Loucy (cell line): ENCODE measurements at regions not wholly inside any gene's neighbourhood (a gene's known extent, or its start where the extent isn't known, plus 50 kb on each side); places are given as distances from the start of the nearest gene placed in this dataset.

Experiments used
- CTCF ChIP-seq: fragments of 200-600 bp; sonication (generic); conservative IDR thresholded peaks from 2 replicates; pipeline ENCODE4 v1.5.1; 2014; ENCODE audit warnings: mild to moderate bottlenecking, antibody characterized with exemption, low read length
- EZH2phosphoT487 ChIP-seq: fragments of 200-600 bp; IDR thresholded peaks from 2 replicates; pipeline ENCODE4 v1.6.1; 2018; ENCODE audit warnings: antibody characterized with exemption, mild to moderate bottlenecking, moderate library complexity, borderline replicate concordance

DNA sequence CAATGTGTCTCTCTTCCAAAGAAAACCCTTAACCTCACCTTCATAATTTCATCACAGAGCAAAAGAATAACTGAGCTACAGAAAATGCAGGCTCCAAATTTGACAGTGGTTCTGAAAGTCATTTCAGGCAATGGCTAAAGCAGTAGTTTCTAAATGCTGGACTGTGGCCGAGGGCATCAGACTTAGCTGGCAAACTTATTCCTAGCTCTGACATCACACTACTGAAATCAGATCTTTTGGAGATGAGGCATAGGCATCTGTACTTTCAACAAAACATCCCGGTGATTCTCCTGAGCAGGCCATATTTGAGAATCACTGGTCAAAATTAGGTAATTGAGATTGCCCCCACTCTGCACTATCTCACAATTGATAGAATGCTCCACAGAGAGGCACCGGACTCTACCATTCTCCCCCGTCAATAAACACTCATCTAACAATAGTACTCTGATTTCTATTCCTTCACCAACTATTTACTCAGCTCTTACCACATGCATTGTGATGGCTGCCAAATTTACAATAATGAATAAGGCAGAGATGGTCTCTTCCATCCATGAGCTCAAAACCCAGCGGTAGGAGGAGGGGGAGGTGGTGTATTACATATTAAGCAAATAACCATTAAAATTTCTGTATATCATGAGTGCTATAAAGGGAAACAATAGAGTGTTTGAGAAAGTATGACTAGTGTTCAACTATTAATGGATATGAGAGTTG, 57.3 kb upstream of the SPRED1 start:
- TF ChIP-seq EZH2phosphoT487 (no peak), CTCF (no peak)
